Spleen (tissue), 7 donors: ENCODE measurements at regions not wholly inside any gene's neighbourhood (a gene's known extent, or its start where the extent isn't known, plus 50 kb on each side); places are given as distances from the start of the nearest gene placed in this dataset.

Experiments
- CTCF ChIP-seq, 11 experiments: fragments of 200-600 bp in 7 of 11; fragments of 450-650 bp in 4 of 11; sonication (generic) in 4 of 11; IDR thresholded peaks in 8 of 11; conservative IDR thresholded peaks in 3 of 11; 1 replicate in 7 of 11; 2 replicates in 4 of 11; pipeline versions ENCODE4 v1.4.0 to v1.8.0; 2016 to 2021; ENCODE audit warnings: antibody characterized with exemption in 11 of 11, inconsistent platforms in 4 of 11, mild to moderate bottlenecking in 1 of 11
- POLR2A ChIP-seq, 3 donors: fragments of 450-650 bp; IDR thresholded peaks; one replicate each; pipeline ENCODE4 v1.5.1; 2017; ENCODE audit warnings: antibody characterized with exemption in 3 of 3, mild to moderate bottlenecking in 1 of 3
- POLR2AphosphoS5 ChIP-seq, 3 donors: sonication (generic); formaldehyde crosslinking; IDR thresholded peaks; one replicate each; pipeline ENCODE4 v1.5.1; 2017; ENCODE audit warnings: antibody characterized with exemption in 3 of 3
- donor health status: DM: no; HTN: no; CAD: no; lungs with moderate emphysema.
- donor health status: DM: no; HTN: no; CAD: no.
- donor health status: DM: no; HTN: no; CAD: no.

GRCh38 chr16:63785170-63785569, 1336.7 kb downstream of the CDH11 start:
- TF ChIP-seq POLR2AphosphoS5 (IDR thresholded peaks at IDR 0.05) (no peak), CTCF (IDR thresholded peaks at IDR 0.05 in 8 of 11, conservative IDR thresholded peaks at IDR 0.05 in 3 of 11) (no peak), POLR2A (IDR thresholded peaks at IDR 0.05) (no peak)
